T47D (cell line): ENCODE measurements at regions not wholly inside any gene's neighbourhood (a gene's known extent, or its start where the extent isn't known, plus 50 kb on each side); places are given as distances from the start of the nearest gene placed in this dataset.
A peak's percentile ranks its signal among the peaks of the same experiment; 100 is the strongest.

Experiments
- DNase-seq, 2 experiments: peaks; one replicate each; pipeline versions ENCODE4 v3.0.0 to v3.0.0-alpha.2; 2011 to 2012; ENCODE audit warnings: low read depth in 1 of 2, low spot score in 1 of 2
- JUND ChIP-seq: IDR thresholded peaks from 2 replicates; pipeline ENCODE4 v1.6.1; 2012; ENCODE audit warnings: low read depth
- in situ Hi-C: cut with HindIII; loops from 2 replicates; pipeline ENCODE4 v1.10.0; 2016; ENCODE audit warnings: low sequenced_read_pairs, low pct_unique_long_range_greater_than_20kb

DNA sequence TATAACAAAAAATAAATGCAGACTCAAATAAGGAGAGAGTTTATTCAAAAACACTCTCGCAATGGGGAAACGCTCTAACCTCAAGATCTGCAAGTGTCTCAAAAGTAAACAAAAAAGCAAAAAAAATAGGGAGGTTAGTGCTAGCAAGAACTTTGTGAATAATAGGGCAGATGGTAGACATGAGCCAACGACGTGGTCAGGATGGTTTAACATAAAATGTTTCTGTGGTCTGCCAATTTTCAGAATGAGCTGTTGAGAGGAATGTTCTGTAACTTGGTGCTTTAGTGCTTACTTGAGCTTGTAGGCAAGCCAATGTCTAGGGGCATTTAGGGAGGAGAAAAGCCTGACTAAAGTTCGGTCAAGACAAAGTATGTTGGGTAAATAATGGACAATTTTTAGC, 1813.9 kb upstream of the CDH6 start:
- in situ Hi-C loops: no loop called here
- no peak for TF ChIP-seq JUND
- no peak for DNase-seq

DNA sequence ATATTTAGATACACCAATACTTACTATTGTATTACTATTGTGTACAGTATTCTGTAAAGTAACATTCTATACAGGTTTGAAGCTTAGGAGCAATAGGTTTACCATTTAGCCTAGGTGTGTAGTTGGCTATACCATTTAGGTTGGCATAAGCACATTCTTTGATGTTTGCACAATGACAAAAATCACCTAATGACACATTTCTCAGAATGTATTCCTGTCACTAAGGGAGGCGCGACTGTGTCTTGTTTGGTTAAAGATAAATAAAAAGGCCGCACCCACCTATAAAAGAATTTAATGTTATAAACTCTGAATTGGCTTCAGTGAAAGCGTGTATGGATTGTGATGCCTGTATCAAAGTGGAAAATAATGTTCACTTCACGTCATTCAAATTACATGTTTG, 1815.4 kb upstream of the CDH6 start:
- in situ Hi-C loops: no loop called here
- DNase-seq: no peak
- TF ChIP-seq JUND: no peak

DNA sequence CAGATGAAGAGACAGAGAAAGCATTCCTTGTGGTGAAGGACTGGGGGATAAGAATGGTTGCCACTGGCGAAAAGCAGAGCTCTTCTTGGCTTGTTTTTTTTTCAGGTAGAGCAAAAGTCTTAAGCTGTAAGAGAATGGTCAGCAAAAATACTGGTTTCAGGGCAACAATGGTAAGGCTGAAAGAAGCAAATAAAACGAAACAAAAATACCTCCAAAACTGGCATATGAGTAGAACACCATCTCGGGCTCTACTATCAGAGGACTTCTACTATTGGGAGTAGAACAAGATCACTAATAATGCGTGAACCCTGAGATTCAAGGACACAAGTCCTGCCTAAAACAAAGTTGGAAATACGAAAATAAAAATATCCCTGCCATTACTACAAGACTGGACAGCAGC, 1823.2 kb upstream of the CDH6 start:
- DNase-seq: no peak
- in situ Hi-C loops: no loop called here
- TF ChIP-seq JUND: no peak

DNA sequence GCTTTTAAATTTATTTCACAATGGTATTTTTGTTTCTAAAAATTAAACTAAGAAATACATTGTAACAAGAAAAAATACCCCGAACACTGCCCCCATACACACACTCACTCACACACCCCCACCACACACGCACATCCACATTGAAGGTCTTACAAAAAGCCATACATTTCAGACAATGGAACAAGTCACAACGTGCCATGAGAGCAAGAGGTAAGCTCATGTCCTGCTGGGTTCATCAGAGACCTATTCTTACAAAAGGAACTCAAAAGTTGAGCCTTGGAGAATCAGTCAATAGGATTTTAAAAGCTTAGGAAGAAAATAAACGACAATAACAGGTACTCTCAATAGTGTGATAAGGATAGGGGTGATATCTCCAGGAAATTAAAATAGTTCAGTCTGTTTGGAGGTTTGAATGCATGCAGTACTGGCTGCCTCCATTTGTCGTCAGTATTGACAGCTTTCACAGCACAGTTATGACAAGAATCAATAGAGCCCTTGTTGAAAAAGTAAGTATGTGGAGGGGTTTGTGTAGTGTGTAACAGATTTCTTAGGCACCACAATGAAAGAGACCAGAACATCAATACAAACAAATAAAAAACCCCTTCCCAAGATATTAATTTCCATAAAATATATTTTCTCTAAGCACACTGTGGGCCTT, 1826.2 kb upstream of the CDH6 start:
- peak in 1 of 2 experiments; percentile 63 for DNase-seq
- TF ChIP-seq JUND: no peak
- in situ Hi-C loops: no loop called here

DNA sequence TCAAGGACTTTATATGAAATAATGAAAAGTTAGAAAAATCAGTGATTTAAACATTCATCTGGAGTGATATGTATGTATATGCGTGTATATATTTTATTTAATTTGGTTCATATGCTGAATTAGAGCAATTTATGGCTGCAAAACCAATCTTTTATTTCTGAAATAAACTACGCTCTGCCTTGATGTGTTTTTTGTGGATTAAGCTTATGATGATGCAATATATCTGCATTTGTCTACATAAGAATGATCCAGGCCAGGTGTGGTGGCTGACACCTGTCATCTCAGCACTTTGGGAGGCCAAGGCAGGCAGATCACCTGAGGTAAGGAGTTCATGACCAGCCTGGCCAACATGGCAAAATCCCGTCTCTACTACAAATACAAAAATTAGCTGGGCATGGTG, 1842.3 kb upstream of the CDH6 start:
- no peak for TF ChIP-seq JUND
- no peak for DNase-seq
- in situ Hi-C loops: no loop called here

DNA sequence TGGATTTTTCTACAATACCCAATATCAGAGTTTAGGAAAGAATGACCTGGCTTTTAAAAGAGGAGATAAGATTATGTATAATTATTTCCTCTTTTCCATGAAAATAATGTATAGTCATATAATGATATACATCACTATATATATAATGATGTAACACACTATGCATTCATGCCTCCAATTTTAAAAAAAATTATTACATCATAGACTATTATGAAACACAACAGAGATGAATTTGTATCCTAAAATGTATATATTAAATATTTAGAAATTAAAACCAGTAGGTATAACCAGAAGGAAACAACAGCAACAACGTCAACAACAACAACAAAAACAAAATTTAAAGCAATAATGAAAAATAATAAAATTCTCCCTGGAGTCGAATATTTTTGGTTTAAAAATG, 1856.5 kb upstream of the CDH6 start:
- DNase-seq: no peak
- in situ Hi-C loops: no loop called here
- TF ChIP-seq JUND: no peak

DNA sequence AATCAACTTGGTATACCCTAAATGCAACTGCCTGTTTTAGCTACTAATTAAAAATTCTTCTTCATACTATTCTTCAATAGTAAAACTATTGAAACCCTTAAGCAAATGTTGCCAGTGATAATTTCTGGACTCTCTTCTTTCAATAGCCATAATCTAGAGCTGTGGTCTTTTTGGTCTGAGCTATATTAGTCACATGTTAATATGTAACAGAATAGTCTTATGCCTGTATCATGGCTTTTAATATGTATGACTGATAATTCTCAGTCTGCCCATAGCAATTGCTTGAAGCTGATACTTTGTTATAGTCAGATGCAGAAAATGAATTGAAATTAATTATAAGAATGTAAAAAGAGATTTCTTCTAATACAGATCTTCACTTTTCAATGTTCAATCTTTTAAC, 1871.9 kb upstream of the CDH6 start:
- no peak for TF ChIP-seq JUND
- no peak for DNase-seq
- in situ Hi-C loops: no loop called here

DNA sequence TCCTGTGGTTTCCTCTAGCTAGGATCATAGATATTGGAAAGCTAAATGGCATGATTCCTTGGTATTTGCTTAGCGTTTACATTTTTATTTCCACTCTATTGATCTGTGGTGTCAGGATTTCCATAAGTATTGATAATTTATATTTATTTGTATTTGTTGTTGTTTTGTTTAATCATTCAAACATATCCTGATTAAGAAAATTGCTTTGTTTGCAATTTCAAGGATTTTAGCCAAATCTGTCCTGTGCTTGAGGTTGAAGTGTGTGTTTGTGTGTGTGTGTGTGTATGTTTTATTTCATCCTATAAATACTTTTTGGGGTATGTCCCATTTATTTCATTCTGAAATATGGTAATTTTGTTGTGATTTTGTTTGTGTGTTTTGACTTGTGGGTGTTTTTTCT, 1884.1 kb upstream of the CDH6 start:
- no peak for TF ChIP-seq JUND
- in situ Hi-C loops: no loop called here
- DNase-seq: no peak

DNA sequence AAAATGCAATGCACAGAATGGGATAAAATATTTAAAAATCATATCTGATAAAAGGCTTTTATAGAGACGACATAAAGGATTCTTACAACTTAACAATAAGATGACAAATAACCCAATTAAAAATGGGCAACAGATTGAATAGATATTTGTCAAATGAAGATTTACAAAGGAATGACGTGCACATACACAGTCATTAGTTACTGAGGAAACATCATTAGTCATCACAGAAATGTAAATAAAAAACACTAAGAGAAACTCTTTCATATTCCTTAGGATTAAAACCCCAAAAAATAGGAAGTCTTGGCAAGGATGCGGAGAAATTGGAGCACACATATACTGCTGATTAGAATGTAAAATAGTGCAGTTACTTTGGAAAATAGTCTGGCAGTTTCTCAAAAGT, 1886.0 kb upstream of the CDH6 start:
- no peak for TF ChIP-seq JUND
- in situ Hi-C loops: no loop called here
- DNase-seq: no peak

DNA sequence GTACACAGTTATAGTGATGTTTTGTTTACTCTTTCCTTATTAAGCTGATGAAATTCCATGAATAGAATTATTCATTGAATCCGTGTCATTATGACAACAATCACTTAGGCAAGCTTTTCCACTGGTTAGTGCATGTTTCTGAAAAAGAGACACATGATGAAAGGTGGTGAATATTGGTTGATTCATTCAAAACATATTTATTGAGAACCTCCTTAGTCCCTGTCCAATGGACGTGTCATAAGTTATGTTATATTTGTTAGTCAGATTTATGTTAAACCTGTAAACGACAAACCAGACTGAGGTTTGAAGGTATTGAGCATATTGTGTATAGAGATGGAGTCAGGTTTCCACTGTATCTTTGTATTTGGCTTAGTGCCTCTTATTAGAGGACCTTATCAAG, 1888.9 kb upstream of the CDH6 start:
- in situ Hi-C loops: no loop called here
- no peak for TF ChIP-seq JUND
- no peak for DNase-seq

DNA sequence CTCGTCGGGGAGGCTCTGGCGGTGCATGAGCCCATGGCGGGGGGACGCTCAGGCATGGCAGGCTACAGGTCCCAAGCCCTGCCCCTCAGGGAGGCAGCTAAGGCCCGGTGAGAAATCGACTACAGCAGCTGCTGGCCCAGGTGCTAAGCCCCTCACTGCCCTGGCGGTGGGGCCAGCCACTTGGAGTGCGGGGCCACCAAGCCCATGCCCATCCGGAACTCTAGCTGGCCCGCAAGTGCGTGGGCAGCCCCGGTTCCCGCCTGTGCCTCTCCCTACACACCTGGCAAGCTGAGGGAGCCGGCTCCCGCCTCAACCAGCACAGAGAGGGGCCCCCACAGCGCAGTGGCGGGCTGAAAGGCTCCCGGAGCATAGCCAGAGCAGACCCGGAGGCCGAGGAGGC, 1896.9 kb upstream of the CDH6 start:
- in situ Hi-C loops: no loop called here
- DNase-seq: no peak
- TF ChIP-seq JUND: no peak

DNA sequence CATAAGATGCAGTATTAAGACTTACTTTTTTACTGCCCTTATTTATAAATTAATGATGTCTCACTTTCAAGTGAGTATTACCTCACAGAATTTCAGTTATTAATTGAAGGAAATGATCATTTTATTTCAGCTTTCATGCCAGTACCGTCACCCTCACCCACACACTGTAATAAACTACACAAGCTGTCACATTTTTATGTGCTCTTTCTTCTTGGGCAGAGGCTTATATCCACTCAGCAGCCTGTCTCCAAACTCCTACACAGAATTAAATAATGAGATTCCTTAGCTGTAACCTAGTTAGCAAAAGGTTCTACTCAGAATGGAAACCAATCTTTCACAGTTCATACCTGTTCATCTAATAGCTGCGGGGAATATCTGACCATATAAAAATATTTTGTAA, 1915.8 kb upstream of the CDH6 start:
- TF ChIP-seq JUND: no peak
- in situ Hi-C loops: no loop called here
- DNase-seq: no peak

DNA sequence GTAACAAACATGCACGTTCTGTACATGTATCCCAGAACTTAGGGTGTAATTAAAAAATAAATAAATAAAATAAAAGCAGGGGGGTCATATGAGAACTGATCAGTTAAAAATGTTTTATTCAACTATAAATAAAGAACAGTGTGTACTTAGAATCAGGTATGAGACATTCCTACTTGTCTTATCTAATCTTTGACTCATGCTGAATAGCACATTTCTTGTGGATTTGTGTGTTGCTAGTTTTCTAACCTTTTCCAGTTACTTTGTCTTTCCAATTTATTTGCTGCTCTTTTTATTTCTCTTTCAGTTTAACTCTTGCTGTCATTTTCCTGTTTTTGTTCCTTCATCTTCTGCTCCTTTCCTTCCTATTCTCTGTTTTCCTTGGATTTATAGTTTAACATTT, 1917.1 kb upstream of the CDH6 start:
- no peak for DNase-seq
- in situ Hi-C loops: no loop called here
- TF ChIP-seq JUND: no peak

DNA sequence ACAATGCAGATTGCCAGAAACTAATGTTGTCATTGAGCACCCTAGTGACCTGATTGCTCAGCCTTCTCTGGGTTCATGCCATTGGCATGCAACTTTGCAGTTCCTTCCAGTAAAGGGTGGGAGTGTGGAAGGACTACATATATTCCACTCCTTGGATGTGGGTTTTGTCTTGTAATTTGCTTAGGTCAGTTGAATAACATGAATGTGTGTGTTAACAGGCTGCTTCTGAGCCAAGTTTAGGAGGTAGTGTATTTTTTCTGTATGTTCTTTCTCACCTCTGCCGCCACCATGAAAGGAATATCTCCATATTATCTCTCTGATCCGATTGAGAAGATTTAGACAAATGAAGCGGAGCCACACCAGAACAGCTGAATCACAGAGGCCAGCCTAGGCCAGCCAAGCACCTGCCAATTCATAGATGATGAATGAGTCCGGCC, 1929.6 kb upstream of the CDH6 start:
- in situ Hi-C loops: no loop called here
- TF ChIP-seq JUND: no peak
- no peak for DNase-seq
